HG03575 (cell line): ENCODE measurements at regions not wholly inside any gene's neighbourhood (a gene's known extent, or its start where the extent isn't known, plus 50 kb on each side); places are given as distances from the start of the nearest gene placed in this dataset.

ENCODE experiments used
- ATAC-seq: cut with Tn5 transposase; IDR thresholded peaks from one replicate; pipeline ENCODE4 v1.9.1; 2021; ENCODE audit not compliant: unreplicated experiment, insufficient number of reproducible peaks, low FRiP score; ENCODE audit errors: extremely low read depth

DNA sequence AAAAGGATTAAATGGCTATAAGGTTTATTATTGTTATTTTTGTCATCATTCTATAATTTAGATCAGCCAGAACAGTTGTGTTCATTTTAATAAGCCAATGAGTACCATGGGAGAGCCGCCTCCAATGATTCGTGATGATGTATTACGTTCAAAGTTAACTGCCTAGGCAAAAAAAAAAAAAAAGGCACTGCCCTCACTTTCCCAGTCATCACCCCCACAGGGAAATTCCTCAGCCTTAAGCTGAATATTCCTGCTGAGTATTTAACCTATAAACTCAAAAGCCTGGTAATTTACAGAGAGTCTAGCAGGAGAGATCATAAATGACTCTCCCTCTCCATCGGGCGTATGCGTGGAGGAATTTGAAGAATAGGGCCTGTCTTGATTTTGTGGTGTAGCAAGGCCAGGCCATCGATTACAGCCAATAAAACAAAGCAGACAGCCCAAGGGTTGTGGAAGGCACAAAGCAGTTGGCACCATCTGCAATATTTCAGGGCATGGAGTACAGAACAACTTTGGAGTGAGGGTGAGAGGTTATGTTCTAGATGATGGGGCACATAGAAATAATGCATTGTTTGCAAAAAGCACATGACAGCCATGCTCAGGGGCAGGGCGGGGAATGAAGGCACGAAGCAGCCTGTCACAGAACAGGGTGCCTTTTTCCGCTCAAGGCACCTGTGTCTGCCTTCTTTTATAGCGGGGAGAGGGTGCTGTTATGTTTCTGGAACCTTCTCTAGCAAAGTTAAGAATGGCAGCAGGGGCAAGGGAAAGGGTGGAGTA, 138.2 kb upstream of the DTNBP1 start:
- no peak for ATAC-seq

- no peak for ATAC-seq
Observed at GRCh38 chr6:15798533-15799255, 135.9 kb upstream of the DTNBP1 start.

- no peak for ATAC-seq
Observed at GRCh38 chr6:15796844-15797243, 134.0 kb upstream of the DTNBP1 start.

DNA sequence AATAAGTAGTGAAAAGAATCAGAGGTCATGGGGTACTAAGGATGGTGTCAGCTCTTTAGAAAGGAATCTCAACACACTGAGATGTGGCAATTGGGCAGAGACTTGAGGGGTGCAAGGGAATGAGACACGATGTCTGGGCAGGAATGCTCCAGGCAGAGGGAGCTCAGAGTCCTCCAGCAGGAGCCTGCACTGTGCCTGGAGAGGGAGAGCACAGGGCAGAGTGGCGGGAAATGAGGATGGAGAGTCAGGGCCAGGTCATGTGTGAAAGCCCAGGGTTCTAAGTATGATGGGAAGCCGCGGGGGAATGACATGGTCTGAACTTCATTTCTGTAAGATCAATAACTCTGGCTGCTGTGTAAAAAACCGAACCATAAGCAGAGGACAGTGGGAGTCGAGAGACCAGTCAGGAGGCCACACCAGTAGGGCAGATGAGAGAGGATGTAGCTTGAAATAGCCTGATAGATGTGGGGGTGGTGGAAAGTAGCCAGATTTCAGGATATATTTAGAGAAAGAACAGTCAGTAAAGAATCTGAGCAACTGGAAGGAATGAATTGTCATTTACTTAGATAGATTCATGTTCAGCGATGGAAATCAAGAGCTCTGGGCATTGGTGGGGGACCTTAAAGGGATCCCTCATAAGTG, 133.4 kb upstream of the DTNBP1 start:
- ATAC-seq: no peak

GRCh38 chr6:15793826-15794225, 131.0 kb upstream of the DTNBP1 start:
- ATAC-seq: no peak

DNA sequence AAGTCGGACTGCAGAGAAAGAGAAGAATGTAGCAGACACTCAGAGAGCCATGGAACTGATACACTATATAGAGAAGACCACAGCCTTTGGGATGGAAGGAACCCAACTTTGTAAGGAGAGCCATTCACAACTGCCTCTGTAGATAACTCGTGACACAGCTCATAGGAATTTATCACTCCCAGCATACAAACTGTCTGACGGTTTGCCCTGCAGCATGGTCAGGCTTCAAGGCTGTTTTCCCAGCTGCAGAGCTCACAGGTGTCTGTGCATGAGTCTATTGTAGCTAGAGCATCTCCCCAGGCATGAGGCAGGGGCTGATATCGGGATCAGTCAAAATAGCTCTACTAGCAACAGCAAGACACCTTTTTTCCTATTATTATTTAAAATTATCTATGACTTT, 130.5 kb upstream of the DTNBP1 start:
- ATAC-seq: no peak

GRCh38 chr6:15792842-15793241, 130.0 kb upstream of the DTNBP1 start:
- ATAC-seq: no peak

GRCh38 chr6:15791448-15792181, 128.8 kb upstream of the DTNBP1 start:
- no peak for ATAC-seq

GRCh38 chr6:15790116-15790515, 127.3 kb upstream of the DTNBP1 start:
- no peak for ATAC-seq

DNA sequence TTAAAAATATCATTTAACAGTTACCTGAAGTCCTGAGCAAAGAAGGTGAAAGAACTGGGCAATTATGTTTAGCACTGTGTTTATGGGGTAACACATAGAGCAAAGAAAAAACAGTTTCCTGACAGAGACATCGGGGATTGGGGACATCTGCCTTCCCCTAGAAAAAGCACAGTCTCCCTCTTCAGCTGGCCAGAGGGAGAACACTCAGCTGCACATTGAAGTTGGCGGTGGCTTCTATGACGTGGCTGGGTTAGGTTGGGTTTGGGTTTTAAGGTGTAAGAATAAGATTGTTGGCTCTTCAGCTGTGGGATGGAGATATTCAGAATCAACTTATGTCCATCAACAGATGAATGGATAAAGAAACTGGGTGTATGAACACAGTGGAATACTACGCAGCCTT, 124.0 kb upstream of the DTNBP1 start:
- no peak for ATAC-seq

- no peak for ATAC-seq
Observed at GRCh38 chr6:15783484-15783883, 120.7 kb upstream of the DTNBP1 start.

- no peak for ATAC-seq
Observed at GRCh38 chr6:15781890-15782289, 119.1 kb upstream of the DTNBP1 start.

GRCh38 chr6:15781333-15781732, 118.5 kb upstream of the DTNBP1 start:
- ATAC-seq: no peak

DNA sequence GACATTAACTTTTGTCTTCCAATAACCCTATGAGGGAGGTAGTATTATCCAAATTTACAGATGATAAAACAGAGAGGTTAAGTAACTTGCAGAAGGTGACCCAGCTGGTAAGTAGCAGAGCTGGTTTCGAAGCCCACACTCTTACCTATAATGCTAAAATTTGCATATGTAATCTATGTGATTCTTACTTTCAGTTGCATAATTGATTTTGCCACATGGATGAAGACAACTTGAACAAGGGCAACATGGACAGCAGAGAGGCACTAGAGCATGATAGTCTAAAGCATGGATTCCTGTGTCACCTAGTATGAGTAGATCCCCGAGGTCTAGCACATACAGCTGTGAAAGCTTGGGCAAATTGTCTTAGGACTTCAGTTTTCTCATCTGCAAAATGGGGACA, 117.6 kb upstream of the DTNBP1 start:
- ATAC-seq: no peak

- ATAC-seq: no peak
Observed at GRCh38 chr6:15779726-15780125, 116.9 kb upstream of the DTNBP1 start.

- ATAC-seq: no peak
Observed at GRCh38 chr6:15776458-15776980, 113.7 kb upstream of the DTNBP1 start.

DNA sequence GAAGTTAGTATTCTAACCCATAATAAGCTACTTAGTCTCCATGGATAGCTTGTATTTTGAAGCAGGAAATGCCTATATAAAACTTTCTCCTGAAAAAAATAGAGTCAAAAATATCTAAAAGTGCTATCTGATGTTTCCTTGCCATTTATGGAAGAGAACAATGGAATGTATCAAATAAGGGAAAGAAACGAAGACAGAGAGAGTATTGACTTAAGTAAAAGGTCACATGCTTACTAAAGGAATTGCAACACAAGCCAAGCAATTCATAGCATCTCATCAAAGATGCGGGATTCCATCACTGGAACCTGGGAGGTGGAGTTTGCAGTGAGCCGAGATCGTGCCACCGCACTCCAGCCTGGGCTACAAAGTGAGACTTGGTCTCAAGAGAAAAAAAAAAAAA, 112.9 kb upstream of the DTNBP1 start:
- no peak for ATAC-seq

DNA sequence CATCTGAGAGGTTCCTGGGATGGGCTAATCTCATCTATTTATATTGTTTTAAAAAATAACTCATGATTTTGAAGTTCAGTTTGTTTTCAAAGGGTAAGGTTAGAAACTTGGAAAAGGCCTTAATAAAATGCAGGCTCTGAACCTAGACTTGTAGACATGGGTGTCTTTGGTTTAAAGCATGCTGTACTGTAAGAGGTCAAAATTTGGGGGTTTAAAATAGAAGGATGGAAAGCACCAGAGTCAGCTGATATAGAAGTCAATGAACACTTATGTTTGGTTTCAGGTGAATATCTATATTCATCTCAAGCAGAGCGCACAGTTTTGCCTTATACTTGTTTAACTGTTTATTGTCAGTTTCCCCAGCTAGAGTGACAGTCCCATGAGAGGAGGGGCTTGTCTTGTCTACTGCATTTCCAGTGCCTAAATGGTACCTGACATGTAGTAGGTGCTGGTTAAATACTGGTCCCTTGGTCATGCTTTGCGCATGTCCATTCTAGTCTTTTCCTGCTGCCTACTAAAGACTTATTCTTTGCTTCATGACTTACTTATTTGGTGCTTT, 112.3 kb upstream of the DTNBP1 start:
- ATAC-seq: no peak

DNA sequence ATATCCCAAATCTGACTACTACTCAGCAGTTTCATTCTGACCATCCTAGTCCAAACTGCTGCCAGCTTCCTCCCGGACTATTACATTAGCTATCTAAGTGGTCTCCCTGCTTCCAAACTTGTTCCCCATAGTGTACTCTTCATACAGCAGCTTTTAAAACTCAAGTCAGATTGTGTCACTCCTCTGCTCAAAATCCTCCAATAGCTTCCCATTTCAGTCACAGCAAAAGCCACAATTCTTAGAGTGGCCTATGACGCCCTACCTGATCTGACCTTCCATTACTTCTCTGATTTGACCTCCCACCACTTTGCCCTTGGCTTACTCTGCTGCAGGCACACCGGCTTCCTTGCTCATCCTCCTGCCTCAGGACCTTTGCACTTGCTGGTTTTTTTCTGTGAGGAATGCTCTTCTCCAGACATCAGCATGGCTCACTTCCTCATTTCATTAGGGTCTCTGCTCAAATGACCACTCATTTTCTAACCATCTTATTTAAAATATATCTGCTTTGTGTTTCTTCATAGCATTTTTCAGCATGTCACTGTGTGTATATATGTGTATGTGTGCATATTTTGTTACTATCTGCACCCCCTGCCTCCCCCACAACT, 111.1 kb upstream of the DTNBP1 start:
- no peak for ATAC-seq
